Smooth muscle cell (in vitro differentiated cells): ENCODE measurements at regions not wholly inside any gene's neighbourhood (a gene's known extent, or its start where the extent isn't known, plus 50 kb on each side); places are given as distances from the start of the nearest gene placed in this dataset.

Source experiments
- DNase-seq: peaks from one replicate; lab custom pipeline; 2025; ENCODE audit not compliant: unreplicated experiment; lab: John Stamatoyannopoulos, UW
- H2AFZ ChIP-seq: fragments of 200-600 bp; sonication (generic); 2 replicates; pipeline ENCODE4 v1.6.0; 2016; ENCODE audit warnings: antibody characterized with exemption, low read depth, mild to moderate bottlenecking
- H3F3A ChIP-seq: fragments of 200-600 bp; sonication (generic); 2 replicates; pipeline ENCODE4 v1.6.0; 2017; ENCODE audit warnings: antibody characterized with exemption, low read depth
- H3K27ac ChIP-seq: fragments of 200-600 bp; sonication (generic); 2 replicates; pipeline ENCODE4 v1.5.1; 2016; ENCODE audit warnings: low read depth, mild to moderate bottlenecking
- H3K27me3 ChIP-seq: fragments of 200-600 bp; sonication (generic); 2 replicates; pipeline ENCODE4 v1.6.1; 2016; ENCODE audit warnings: low read depth, mild to moderate bottlenecking
- H3K36me3 ChIP-seq: fragments of 200-600 bp; sonication (generic); 2 replicates; pipeline ENCODE4 v1.5.1; 2016; ENCODE audit warnings: low read depth
- H3K4me1 ChIP-seq: fragments of 200-600 bp; sonication (generic); 2 replicates; pipeline ENCODE4 v1.5.1; 2016; ENCODE audit warnings: low read depth
- H3K4me2 ChIP-seq: fragments of 200-600 bp; sonication (generic); 2 replicates; pipeline ENCODE4 v1.6.0; 2016; ENCODE audit warnings: mild to moderate bottlenecking
- H3K4me3 ChIP-seq: fragments of 200-600 bp; sonication (generic); 2 replicates; pipeline ENCODE4 v1.5.1; 2016; ENCODE audit warnings: mild to moderate bottlenecking
- H3K79me2 ChIP-seq: fragments of 200-600 bp; sonication (generic); 2 replicates; pipeline ENCODE4 v1.6.0; 2016; ENCODE audit warnings: low read depth, mild to moderate bottlenecking
- H3K9ac ChIP-seq: fragments of 200-600 bp; sonication (generic); 2 replicates; pipeline ENCODE4 v1.6.0; 2016; ENCODE audit warnings: low read depth
- H3K9me3 ChIP-seq: fragments of 200-600 bp; sonication (generic); replicated peaks from 2 replicates; pipeline ENCODE4 v1.5.1; 2016; ENCODE audit warnings: low read depth
- H4K20me1 ChIP-seq: fragments of 200-600 bp; sonication (generic); 2 replicates; pipeline ENCODE4 v1.6.0; 2016; ENCODE audit warnings: low read depth
- WGBS: methylation state at CpG from one replicate; pipeline ENCODE4 v1.1.7; 2016; ENCODE audit warnings: low lambda C conversion rate; 5-methylcytosine and 5-hydroxymethylcytosine counted together
- TF ChIP-seq, protein P1 (sequence below): fragments of 200-600 bp; sonication (generic); IDR thresholded peaks from 2 replicates; pipeline ENCODE4 v1.5.1; 2017; ENCODE audit warnings: borderline replicate concordance, mild to moderate bottlenecking, antibody characterized with exemption; ENCODE audit not compliant: insufficient read depth, poor library complexity, severe bottlenecking

GRCh38 chr3:167167491-167167890 is 212.6 kb downstream of the ZBBX start:
- Histone ChIP-seq H3K4me2 (no peak overlapping the region), H3K79me2 (no peaks in the 10 kb centered on the region), H2AFZ (no peak overlapping the region), H4K20me1 (no peaks in the 10 kb centered on the region), H3K9me3 (no peaks in the 10 kb centered on the region), H3K4me3 (no peak overlapping the region), H3F3A (no peaks in the 10 kb centered on the region), H3K27ac (no peak overlapping the region), H3K4me1 (peaks cover 5% of the 10 kb centered on the region), H3K27me3 (no peaks in the 10 kb centered on the region), H3K36me3 (no peaks in the 10 kb centered on the region), H3K9ac (no peak overlapping the region)
- 92% methylated on average over 3 of the region's 3 CpGs for WGBS
- TF ChIP-seq, protein P1, sequence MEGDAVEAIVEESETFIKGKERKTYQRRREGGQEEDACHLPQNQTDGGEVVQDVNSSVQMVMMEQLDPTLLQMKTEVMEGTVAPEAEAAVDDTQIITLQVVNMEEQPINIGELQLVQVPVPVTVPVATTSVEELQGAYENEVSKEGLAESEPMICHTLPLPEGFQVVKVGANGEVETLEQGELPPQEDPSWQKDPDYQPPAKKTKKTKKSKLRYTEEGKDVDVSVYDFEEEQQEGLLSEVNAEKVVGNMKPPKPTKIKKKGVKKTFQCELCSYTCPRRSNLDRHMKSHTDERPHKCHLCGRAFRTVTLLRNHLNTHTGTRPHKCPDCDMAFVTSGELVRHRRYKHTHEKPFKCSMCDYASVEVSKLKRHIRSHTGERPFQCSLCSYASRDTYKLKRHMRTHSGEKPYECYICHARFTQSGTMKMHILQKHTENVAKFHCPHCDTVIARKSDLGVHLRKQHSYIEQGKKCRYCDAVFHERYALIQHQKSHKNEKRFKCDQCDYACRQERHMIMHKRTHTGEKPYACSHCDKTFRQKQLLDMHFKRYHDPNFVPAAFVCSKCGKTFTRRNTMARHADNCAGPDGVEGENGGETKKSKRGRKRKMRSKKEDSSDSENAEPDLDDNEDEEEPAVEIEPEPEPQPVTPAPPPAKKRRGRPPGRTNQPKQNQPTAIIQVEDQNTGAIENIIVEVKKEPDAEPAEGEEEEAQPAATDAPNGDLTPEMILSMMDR: no peak
- DNase-seq: no peak

DNA sequence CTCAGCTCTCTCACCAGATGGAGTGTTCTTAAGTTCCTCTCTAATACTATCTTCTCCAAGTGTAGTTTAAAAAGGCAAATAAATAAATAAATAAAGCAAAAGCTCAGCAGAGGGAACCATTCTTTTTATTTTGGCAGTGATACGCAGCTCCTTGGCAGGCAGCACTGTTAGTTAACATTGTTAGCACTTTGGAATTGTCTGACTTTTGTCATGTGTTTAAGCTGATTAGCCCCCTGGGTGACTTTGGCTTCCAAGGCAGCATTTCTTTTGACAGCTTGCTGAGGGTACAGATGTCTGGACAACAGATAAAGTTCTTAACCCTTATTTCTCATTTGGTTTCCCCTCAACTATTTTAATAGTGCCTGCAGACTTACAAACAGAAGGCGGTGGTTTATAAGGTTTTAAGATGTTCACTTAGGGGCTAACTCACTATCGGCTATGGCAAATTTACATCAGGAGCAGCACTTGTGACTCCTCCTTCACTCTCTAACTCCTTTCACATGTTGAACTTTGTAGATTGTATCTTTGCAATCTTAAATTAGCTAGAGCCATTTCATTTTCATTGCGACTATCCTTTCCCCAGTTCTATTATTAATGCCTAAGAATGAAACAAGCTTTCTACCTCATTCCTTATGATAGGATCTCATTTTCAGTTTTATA is 213.4 kb downstream of the ZBBX start:
- TF ChIP-seq, protein P1: no peak
- 40% methylated on average over 4 of the region's 4 CpGs for WGBS
- H3K4me1 ChIP-seq: peaks cover 5% of the 10 kb centered on the region
- no peaks in the 10 kb centered on the region for H3F3A ChIP-seq
- H2AFZ ChIP-seq: no peak overlapping the region
- H4K20me1 ChIP-seq: no peaks in the 10 kb centered on the region
- no peaks in the 10 kb centered on the region for H3K79me2 ChIP-seq
- no peak for DNase-seq
- no peak overlapping the region for H3K9ac ChIP-seq
- no peak overlapping the region for H3K27ac ChIP-seq
- H3K27me3 ChIP-seq: no peaks in the 10 kb centered on the region
- no peaks in the 10 kb centered on the region for H3K36me3 ChIP-seq
- no peak overlapping the region for H3K4me3 ChIP-seq
- H3K9me3 ChIP-seq: no peaks in the 10 kb centered on the region
- no peak overlapping the region for H3K4me2 ChIP-seq

GRCh38 chr3:167166012-167166411 is 214.1 kb downstream of the ZBBX start:
- H3F3A ChIP-seq: no peaks in the 10 kb centered on the region
- no peaks in the 10 kb centered on the region for H3K79me2 ChIP-seq
- H2AFZ ChIP-seq: no peak overlapping the region
- TF ChIP-seq, protein P1: no peak
- no peak overlapping the region for H3K4me3 ChIP-seq
- H3K27ac ChIP-seq: no peak overlapping the region
- DNase-seq: no peak
- no peaks in the 10 kb centered on the region for H3K9me3 ChIP-seq
- H3K4me2 ChIP-seq: no peak overlapping the region
- H3K4me1 ChIP-seq: peaks cover 5% of the 10 kb centered on the region
- no peaks in the 10 kb centered on the region for H3K36me3 ChIP-seq
- H3K9ac ChIP-seq: no peak overlapping the region
- no peaks in the 10 kb centered on the region for H4K20me1 ChIP-seq
- H3K27me3 ChIP-seq: no peaks in the 10 kb centered on the region

DNA sequence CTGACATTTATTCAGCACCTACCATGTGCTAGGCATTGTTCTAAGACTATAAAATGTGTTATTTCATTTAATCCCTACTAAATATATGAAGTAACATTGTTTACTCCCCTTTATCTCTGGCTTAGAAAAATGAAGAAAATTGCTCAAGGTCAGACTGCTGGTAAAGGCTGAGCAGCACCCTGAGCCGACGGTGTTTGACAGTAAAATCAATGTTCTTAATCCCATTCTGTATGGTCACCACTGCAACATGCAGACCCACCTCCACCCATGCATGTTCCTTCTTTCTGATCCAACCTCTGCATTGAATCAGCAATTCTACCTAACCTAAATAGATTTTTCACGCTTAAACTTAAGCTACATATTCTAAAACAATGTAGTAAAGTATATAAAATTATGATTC is 216.5 kb downstream of the ZBBX start:
- WGBS: 86% methylated on average over 3 of the region's 3 CpGs
- Histone ChIP-seq H4K20me1 (no peaks in the 10 kb centered on the region), H3K27me3 (no peaks in the 10 kb centered on the region), H3K79me2 (no peaks in the 10 kb centered on the region), H3K4me3 (no peak overlapping the region), H3F3A (no peaks in the 10 kb centered on the region), H3K27ac (no peak overlapping the region), H3K9me3 (no peaks in the 10 kb centered on the region), H3K4me1 (peaks cover 5% of the 10 kb centered on the region), H2AFZ (no peak overlapping the region), H3K36me3 (no peaks in the 10 kb centered on the region), H3K4me2 (no peak overlapping the region), H3K9ac (no peak overlapping the region)
- TF ChIP-seq, protein P1: no peak
- no peak for DNase-seq
